ENCODE measurements at regions not wholly inside any gene's neighbourhood (a gene's known extent, or its start where the extent isn't known, plus 50 kb on each side); places are given as distances from the start of the nearest gene placed in this dataset.

- no peak overlapping the region for H3K4me3 ChIP-seq (ENCODE audit: low read length)
- TF ChIP-seq CTCF (IDR thresholded peaks at IDR 0.05; ENCODE audit: insufficient read depth, low read depth, low read length, missing control alignments) = no peak
- DNase-seq (ENCODE audit: low read depth) = no peak
Observed at GRCh38 chr2:3958465-3958864, 255.1 kb downstream of the DCDC2C start.

DNA sequence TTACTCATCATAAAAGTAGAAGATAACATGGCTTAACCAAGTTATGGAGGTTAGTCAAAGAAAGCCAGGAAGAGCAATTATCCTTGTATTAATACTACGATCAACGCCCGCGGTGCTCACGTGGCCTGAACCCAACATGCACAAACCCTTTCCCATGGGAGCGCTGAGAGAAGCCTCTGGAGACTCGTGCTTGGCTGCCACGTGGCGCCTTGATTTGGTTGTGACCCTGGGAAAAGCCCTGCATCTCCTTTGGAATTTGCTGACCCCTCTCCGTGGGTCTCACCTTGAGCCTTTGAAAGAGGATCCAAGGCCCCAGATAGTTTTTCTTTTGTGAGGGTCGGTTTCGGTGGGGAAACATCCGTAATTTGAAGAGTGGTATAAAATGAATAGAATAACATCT lies 255.6 kb downstream of the DCDC2C start:
- no peak for TF ChIP-seq CTCF (IDR thresholded peaks at IDR 0.05; ENCODE audit: insufficient read depth, low read depth, low read length, missing control alignments)
- no peak for DNase-seq (ENCODE audit: low read depth)

GRCh38 chr2:3959372-3959771 lies 256.0 kb downstream of the DCDC2C start:
- TF ChIP-seq CTCF (IDR thresholded peaks at IDR 0.05; ENCODE audit: insufficient read depth, low read depth, low read length, missing control alignments) = peak; percentile 71
- H3K4me3 ChIP-seq (ENCODE audit: low read length) = no peak overlapping the region
- peak; percentile 44 for DNase-seq (ENCODE audit: low read depth)

More for the DNA sequence above, 255.6 kb downstream of the DCDC2C start:
- H3K4me3 ChIP-seq (ENCODE audit: low read length) = no peak overlapping the region

GRCh38 chr2:3960106-3960505 lies 256.7 kb downstream of the DCDC2C start:
- no peak for DNase-seq (ENCODE audit: low read depth)

DNA sequence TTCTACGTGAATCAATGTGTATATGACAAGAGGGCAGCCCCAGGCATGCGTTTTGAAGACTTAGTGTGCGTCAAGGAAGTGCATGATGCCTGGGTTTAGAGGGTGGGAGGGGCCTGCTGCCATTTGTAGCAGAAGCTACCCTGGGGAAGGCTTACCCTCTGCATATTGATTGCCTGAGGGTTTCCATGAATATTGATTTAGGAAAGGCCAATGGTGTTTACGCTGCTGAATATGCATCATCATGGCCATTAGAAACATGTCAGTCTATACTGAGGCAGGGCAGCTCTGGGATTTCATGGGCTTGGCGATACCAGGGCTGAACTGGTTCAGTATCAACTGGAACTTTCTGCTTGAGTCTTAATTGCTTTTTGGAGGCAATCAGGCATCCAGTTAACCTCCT lies 259.3 kb downstream of the DCDC2C start:
- H3K4me3 ChIP-seq (ENCODE audit: low read length) = no peak overlapping the region
- no peak for DNase-seq (ENCODE audit: low read depth)
- TF ChIP-seq CTCF (IDR thresholded peaks at IDR 0.05; ENCODE audit: insufficient read depth, low read depth, low read length, missing control alignments) = no peak

More at GRCh38 chr2:3960106-3960505, 256.7 kb downstream of the DCDC2C start:
- no peak overlapping the region for H3K4me3 ChIP-seq (ENCODE audit: low read length)
- TF ChIP-seq CTCF (IDR thresholded peaks at IDR 0.05; ENCODE audit: insufficient read depth, low read depth, low read length, missing control alignments) = no peak

DNA sequence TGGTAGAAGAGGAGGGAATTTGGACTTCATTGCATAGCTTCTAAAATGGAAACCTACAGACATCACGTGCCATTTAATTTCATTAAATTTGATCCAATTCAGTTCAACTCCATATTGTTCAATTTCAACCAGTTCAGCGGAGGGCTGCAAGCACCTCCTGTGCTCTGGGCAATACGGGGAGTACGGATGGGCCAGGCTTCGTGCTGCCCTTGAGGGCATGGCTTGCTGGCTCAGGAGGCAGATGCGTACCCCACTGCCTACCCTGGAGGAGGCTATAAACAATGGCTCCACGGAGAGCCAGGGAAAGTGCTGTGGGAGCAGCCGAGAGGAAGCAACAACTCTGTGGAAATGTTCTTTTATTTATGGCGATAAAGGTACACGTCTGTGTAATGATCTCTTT lies 261.8 kb downstream of the DCDC2C start:
- no peak overlapping the region for H3K4me3 ChIP-seq (ENCODE audit: low read length)
- TF ChIP-seq CTCF (IDR thresholded peaks at IDR 0.05; ENCODE audit: insufficient read depth, low read depth, low read length, missing control alignments) = no peak
- DNase-seq (ENCODE audit: low read depth) = no peak

- no peak overlapping the region for H3K4me3 ChIP-seq (ENCODE audit: low read length)
- no peak for TF ChIP-seq CTCF (IDR thresholded peaks at IDR 0.05; ENCODE audit: insufficient read depth, low read depth, low read length, missing control alignments)
- no peak for DNase-seq (ENCODE audit: low read depth)
Observed at GRCh38 chr2:3965953-3966352, 262.6 kb downstream of the DCDC2C start.

All from epithelial cell of esophagus (primary cell).